GM12864 (cell line): ENCODE measurements at regions not wholly inside any gene's neighbourhood (a gene's known extent, or its start where the extent isn't known, plus 50 kb on each side); places are given as distances from the start of the nearest gene placed in this dataset.

Experiments used
- DNase-seq: peaks from one replicate; pipeline ENCODE4 v3.0.0-alpha.2; 2011; ENCODE audit warnings: low read depth
- H3K4me3 ChIP-seq: 2 replicates; pipeline ENCODE4 v1.5.1; 2011; ENCODE audit warnings: mild to moderate bottlenecking, low read depth, low read length, control low read depth
- CTCF ChIP-seq: IDR thresholded peaks from 2 replicates; pipeline ENCODE4 v1.5.1; 2011; ENCODE audit warnings: low read depth, mild to moderate bottlenecking, moderate library complexity, low read length, control low read depth, inconsistent platforms; ENCODE audit errors: missing control alignments

- DNase-seq: no peak
- no peak overlapping the region for H3K4me3 ChIP-seq
- no peak for TF ChIP-seq CTCF
These were observed 466.1 kb upstream of the NOVA1 start for GRCh38 chr14:27063959-27064358.

GRCh38 chr14:27065886-27066285 is 468.1 kb upstream of the NOVA1 start:
- TF ChIP-seq CTCF: no peak
- no peak for DNase-seq
- H3K4me3 ChIP-seq: no peak overlapping the region

- DNase-seq: no peak
- no peak overlapping the region for H3K4me3 ChIP-seq
- no peak for TF ChIP-seq CTCF
These were observed 470.1 kb upstream of the NOVA1 start for GRCh38 chr14:27067961-27068360.

GRCh38 chr14:27072589-27072988 is 474.8 kb upstream of the NOVA1 start:
- no peak for TF ChIP-seq CTCF
- no peak for DNase-seq
- no peak overlapping the region for H3K4me3 ChIP-seq

GRCh38 chr14:27075503-27075902 is 477.7 kb upstream of the NOVA1 start:
- no peak overlapping the region for H3K4me3 ChIP-seq
- TF ChIP-seq CTCF: no peak
- DNase-seq: no peak

- TF ChIP-seq CTCF: no peak
- no peak overlapping the region for H3K4me3 ChIP-seq
- DNase-seq: no peak
These were observed 479.4 kb upstream of the NOVA1 start for GRCh38 chr14:27077214-27077613.

GRCh38 chr14:27077710-27078109 is 479.9 kb upstream of the NOVA1 start:
- no peak for DNase-seq
- no peak overlapping the region for H3K4me3 ChIP-seq
- no peak for TF ChIP-seq CTCF
